Tibial artery (tissue), 4 donors: ENCODE measurements at regions not wholly inside any gene's neighbourhood (a gene's known extent, or its start where the extent isn't known, plus 50 kb on each side); places are given as distances from the start of the nearest gene placed in this dataset.

Experiments
- DNase-seq, 2 donors: peaks; one replicate each; pipeline ENCODE4 v3.0.0-alpha.2; 2019
- H3K27ac ChIP-seq, 2 donors: fragments of 200-600 bp; sonication (generic) in 1 of 2; 1 replicate in 1 of 2; 2 replicates in 1 of 2; pipeline ENCODE4 v1.5.1; 2018 to 2019; ENCODE audit warnings: mild to moderate bottlenecking in 1 of 2
- H3K27me3 ChIP-seq, 2 donors: fragments of 200-600 bp; sonication (generic) in 1 of 2; one replicate each; pipeline versions ENCODE4 v1.5.1 to v1.6.0; 2016 to 2019
- H3K36me3 ChIP-seq, 3 donors: fragments of 200-600 bp; sonication (generic) in 2 of 3; one replicate each; pipeline ENCODE4 v1.5.1; 2016 to 2019; ENCODE audit warnings: mild to moderate bottlenecking in 2 of 3
- H3K4me1 ChIP-seq, 4 donors: fragments of 200-600 bp; sonication (generic) in 2 of 4; 1 replicate in 3 of 4; 2 replicates in 1 of 4; pipeline ENCODE4 v1.5.1; 2016 to 2019
- H3K4me3 ChIP-seq, 2 donors: fragments of 200-600 bp; sonication (generic) in 1 of 2; 1 replicate in 1 of 2; 2 replicates in 1 of 2; pipeline ENCODE4 v1.5.1; 2018 to 2019; ENCODE audit warnings: mild to moderate bottlenecking in 2 of 2
- H3K9me3 ChIP-seq, 3 donors: fragments of 200-600 bp; sonication (generic) in 1 of 3; one replicate each; pipeline ENCODE4 v1.5.1; 2016 to 2019
- intact Hi-C: fragments of 100-400 bp; cut with DNase I; formaldehyde crosslinking; loops from one replicate; pipeline ENCODE4 v1.15.0; 2023; ENCODE audit warnings: low total_unique reads
- TF ChIP-seq, protein P1 (sequence below), 2 experiments: fragments of 200-600 bp in 1 of 2; fragments of 450-650 bp in 1 of 2; IDR thresholded peaks; one replicate each; pipeline ENCODE4 v1.5.1; 2017 to 2019; ENCODE audit warnings: antibody characterized with exemption in 2 of 2, mild to moderate bottlenecking in 1 of 2, moderate library complexity in 1 of 2

DNA sequence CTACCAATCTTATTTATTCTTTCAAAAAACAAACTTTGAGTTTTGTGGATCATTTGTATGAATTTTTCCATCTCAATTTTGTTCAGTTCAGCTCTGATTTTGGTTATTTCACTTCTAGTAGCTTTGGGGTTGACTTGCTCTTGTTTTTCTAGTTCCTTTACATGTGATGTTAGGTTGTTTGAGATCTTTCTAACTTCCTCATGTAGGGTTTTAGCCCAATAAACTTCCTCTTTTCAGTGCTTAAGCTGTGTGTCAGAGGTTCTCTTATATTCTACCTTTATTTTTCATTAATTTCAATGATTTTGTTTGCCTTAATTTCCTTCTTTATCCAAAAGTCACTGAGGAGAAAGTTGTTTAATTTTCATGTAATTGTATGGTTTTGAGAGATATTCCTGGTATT lies 860.4 kb upstream of the FBXO33 start:
- TF ChIP-seq, protein P1, sequence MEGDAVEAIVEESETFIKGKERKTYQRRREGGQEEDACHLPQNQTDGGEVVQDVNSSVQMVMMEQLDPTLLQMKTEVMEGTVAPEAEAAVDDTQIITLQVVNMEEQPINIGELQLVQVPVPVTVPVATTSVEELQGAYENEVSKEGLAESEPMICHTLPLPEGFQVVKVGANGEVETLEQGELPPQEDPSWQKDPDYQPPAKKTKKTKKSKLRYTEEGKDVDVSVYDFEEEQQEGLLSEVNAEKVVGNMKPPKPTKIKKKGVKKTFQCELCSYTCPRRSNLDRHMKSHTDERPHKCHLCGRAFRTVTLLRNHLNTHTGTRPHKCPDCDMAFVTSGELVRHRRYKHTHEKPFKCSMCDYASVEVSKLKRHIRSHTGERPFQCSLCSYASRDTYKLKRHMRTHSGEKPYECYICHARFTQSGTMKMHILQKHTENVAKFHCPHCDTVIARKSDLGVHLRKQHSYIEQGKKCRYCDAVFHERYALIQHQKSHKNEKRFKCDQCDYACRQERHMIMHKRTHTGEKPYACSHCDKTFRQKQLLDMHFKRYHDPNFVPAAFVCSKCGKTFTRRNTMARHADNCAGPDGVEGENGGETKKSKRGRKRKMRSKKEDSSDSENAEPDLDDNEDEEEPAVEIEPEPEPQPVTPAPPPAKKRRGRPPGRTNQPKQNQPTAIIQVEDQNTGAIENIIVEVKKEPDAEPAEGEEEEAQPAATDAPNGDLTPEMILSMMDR (IDR thresholded peaks at IDR 0.05), result no peak
- intact Hi-C loops, result no loop called here
- no peak for DNase-seq
- Histone ChIP-seq H3K4me1 (no peaks in the 10 kb centered on the region), H3K4me3 (no peak overlapping the region), H3K36me3 (no peaks in the 10 kb centered on the region), H3K27me3 (no peaks in the 10 kb centered on the region), H3K9me3 (no peaks in the 10 kb centered on the region), H3K27ac (no peak overlapping the region)

DNA sequence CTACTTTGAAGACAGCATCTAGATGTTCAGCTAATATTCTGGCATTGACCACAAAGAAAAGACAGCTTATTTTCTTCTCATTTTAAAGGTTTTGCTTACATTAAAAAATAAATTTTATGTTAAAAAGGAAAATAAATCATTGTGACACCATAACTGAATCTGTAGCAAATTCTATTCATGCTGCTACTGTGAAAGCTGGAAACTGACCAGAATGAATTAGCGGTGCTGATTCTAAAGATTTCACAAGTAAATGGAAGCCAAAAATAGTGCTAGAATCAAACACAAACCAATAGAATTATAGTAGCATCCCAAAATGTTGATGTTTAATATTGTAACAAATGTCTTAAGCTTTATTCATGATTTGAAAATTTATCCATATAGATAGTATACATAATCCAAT lies 850.0 kb upstream of the FBXO33 start:
- intact Hi-C loops, result no loop called here

DNA sequence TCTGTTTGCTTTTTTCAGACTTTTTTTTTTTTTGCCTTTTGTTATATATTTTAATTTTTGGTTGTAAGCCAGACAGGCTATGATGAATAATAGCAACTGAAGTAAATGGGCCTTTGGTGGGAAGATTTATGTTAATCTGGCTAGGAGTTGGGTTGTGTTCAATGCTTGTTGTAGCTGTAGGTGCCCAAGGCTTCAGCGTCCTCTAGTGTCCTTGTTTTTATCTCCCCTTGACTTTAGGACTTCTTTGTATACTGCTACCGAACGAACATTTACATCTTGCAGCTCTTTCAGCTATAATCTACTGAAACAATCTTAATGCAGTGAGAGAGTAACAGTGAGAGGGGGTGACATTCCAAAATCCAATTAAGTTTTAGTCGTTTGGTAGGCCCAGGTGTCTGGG lies 848.4 kb upstream of the FBXO33 start:
- no peaks in the 10 kb centered on the region for H3K27me3 ChIP-seq
- intact Hi-C loops, result no loop called here

More for the DNA sequence above, 850.0 kb upstream of the FBXO33 start:
- Histone ChIP-seq H3K27me3 (no peaks in the 10 kb centered on the region), H3K4me3 (no peak overlapping the region), H3K36me3 (no peaks in the 10 kb centered on the region), H3K4me1 (no peaks in the 10 kb centered on the region), H3K27ac (no peak overlapping the region), H3K9me3 (no peaks in the 10 kb centered on the region)
- DNase-seq, result no peak
- TF ChIP-seq, protein P1 (IDR thresholded peaks at IDR 0.05), result no peak

DNA sequence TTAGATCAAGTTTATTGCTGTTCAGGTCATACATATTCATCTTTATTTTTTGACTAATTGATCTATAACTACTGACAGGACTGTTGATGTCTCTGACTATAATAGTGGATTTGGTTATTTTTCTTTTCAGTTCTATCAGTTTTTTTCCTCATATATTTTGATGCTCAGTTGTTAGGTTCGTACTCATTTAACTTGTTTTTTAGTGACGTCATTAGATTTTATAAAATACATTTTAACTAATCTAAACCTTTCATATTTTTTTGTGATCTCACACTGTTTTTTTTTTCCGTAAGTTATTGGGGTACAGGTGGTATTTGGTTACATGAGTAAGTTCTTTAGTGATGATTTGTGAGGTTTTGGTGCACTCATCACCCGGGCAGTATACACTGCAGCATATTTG lies 841.2 kb upstream of the FBXO33 start:
- H3K27me3 ChIP-seq, result no peaks in the 10 kb centered on the region
- TF ChIP-seq, protein P1 (IDR thresholded peaks at IDR 0.05), result no peak
- no peak for DNase-seq
- intact Hi-C loops, result no loop called here
- H3K9me3 ChIP-seq, result no peaks in the 10 kb centered on the region
- H3K4me3 ChIP-seq, result no peak overlapping the region
- no peak overlapping the region for H3K27ac ChIP-seq
- no peaks in the 10 kb centered on the region for H3K36me3 ChIP-seq
- no peaks in the 10 kb centered on the region for H3K4me1 ChIP-seq

More for the DNA sequence above, 848.4 kb upstream of the FBXO33 start:
- TF ChIP-seq, protein P1 (IDR thresholded peaks at IDR 0.05), result no peak
- H3K9me3 ChIP-seq, result no peaks in the 10 kb centered on the region
- DNase-seq, result no peak
- H3K4me3 ChIP-seq, result no peak overlapping the region
- H3K4me1 ChIP-seq, result no peaks in the 10 kb centered on the region
- H3K36me3 ChIP-seq, result no peaks in the 10 kb centered on the region
- no peak overlapping the region for H3K27ac ChIP-seq

DNA sequence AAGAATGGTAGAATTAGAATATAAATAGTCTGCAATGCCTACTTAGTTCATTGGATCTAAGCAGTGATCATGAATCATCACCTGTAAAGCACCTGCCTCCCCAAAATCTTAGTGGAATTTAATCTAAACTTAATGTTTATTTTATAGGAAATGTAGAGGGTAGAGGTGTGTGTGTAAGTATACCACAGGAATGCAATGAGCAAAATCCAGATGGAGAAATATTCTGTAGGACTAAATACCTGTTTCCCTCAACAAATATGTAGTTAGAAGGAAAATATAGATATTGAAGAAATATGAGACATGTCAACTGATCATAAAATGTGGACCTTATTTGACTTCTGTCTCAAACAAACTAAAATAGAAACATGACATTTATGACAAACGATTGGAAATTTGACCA lies 839.2 kb upstream of the FBXO33 start:
- Histone ChIP-seq H3K36me3 (no peaks in the 10 kb centered on the region), H3K4me1 (no peaks in the 10 kb centered on the region), H3K27ac (no peak overlapping the region), H3K9me3 (no peaks in the 10 kb centered on the region), H3K4me3 (no peak overlapping the region), H3K27me3 (no peaks in the 10 kb centered on the region)
- intact Hi-C loops, result no loop called here
- DNase-seq, result no peak
- TF ChIP-seq, protein P1 (IDR thresholded peaks at IDR 0.05), result no peak

DNA sequence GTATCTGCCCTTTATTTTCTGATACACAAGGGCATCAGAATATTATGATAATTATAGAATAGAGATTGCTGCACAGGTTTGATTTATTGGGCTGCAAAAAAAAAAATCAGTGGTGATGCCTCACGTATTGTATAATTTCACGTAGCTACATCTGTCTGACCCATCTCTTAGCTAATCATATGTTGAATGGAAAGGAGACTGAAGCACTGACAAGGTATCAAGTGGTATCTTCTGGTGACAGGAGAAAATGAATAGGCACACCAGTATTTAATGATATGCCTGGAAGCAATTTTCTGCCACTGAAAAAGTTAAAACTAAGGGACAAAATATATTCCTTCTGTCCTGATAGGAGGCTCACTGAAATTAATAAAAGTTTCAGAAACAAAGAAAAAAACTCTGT lies 837.2 kb upstream of the FBXO33 start:
- H3K9me3 ChIP-seq, result no peaks in the 10 kb centered on the region
- no peak overlapping the region for H3K27ac ChIP-seq
- H3K36me3 ChIP-seq, result no peaks in the 10 kb centered on the region
- intact Hi-C loops, result no loop called here
- DNase-seq, result no peak
- H3K4me3 ChIP-seq, result no peak overlapping the region
- no peaks in the 10 kb centered on the region for H3K4me1 ChIP-seq
- H3K27me3 ChIP-seq, result no peaks in the 10 kb centered on the region
- TF ChIP-seq, protein P1 (IDR thresholded peaks at IDR 0.05), result no peak
